GM12874 (cell line): ENCODE measurements at regions not wholly inside any gene's neighbourhood (a gene's known extent, or its start where the extent isn't known, plus 50 kb on each side); places are given as distances from the start of the nearest gene placed in this dataset.

Experiments used
- TF ChIP-seq, protein P1 (sequence below): IDR thresholded peaks from 2 replicates; pipeline ENCODE4 v1.5.1; 2011; ENCODE audit warnings: low read depth, mild to moderate bottlenecking, control low read depth, low read length, moderate library complexity; ENCODE audit not compliant: insufficient read depth

- TF ChIP-seq, protein P1, sequence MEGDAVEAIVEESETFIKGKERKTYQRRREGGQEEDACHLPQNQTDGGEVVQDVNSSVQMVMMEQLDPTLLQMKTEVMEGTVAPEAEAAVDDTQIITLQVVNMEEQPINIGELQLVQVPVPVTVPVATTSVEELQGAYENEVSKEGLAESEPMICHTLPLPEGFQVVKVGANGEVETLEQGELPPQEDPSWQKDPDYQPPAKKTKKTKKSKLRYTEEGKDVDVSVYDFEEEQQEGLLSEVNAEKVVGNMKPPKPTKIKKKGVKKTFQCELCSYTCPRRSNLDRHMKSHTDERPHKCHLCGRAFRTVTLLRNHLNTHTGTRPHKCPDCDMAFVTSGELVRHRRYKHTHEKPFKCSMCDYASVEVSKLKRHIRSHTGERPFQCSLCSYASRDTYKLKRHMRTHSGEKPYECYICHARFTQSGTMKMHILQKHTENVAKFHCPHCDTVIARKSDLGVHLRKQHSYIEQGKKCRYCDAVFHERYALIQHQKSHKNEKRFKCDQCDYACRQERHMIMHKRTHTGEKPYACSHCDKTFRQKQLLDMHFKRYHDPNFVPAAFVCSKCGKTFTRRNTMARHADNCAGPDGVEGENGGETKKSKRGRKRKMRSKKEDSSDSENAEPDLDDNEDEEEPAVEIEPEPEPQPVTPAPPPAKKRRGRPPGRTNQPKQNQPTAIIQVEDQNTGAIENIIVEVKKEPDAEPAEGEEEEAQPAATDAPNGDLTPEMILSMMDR: no peak
Observed at GRCh38 chr5:133865113-133865512, 103.3 kb downstream of the C5orf15 start.

- TF ChIP-seq, protein P1: no peak
Observed at GRCh38 chr5:133864711-133865110, 103.7 kb downstream of the C5orf15 start.

- TF ChIP-seq, protein P1: no peak
Observed at GRCh38 chr5:133863857-133864585, 104.4 kb downstream of the C5orf15 start.

- TF ChIP-seq, protein P1: no peak
Observed at GRCh38 chr5:133861161-133861737, 107.2 kb downstream of the C5orf15 start.

GRCh38 chr5:133859073-133859472 lies 109.4 kb downstream of the C5orf15 start:
- TF ChIP-seq, protein P1: no peak

DNA sequence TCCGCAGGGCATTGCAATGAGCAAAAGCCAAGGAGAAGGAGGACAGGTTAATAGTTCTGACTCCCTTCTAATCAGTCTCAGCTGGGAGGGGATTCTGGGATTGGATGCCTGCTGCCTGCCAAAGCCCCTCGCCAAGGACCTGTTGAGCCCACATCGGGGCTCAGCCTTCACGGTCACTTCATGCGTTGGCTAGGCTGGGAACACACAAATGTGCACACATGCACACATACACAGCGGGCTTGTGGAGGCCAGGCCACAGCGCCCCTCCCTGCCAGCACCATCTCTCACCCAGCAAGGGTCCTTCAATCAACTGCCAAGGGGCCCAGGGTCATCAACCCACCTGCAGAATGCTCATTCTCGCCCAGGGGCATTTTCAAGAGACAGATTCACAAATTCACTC lies 113.9 kb downstream of the C5orf15 start:
- TF ChIP-seq, protein P1: no peak

GRCh38 chr5:133853646-133854365 lies 114.6 kb downstream of the C5orf15 start:
- TF ChIP-seq, protein P1: no peak
